Gastrocnemius medialis (tissue), 4 donors: ENCODE measurements at regions not wholly inside any gene's neighbourhood (a gene's known extent, or its start where the extent isn't known, plus 50 kb on each side); places are given as distances from the start of the nearest gene placed in this dataset.

Experiments used
- ATAC-seq, 2 donors: fragments of 150-250 bp; one replicate each; pipeline ENCODE4 v1.9.1; 2016
- DNase-seq, 2 donors: peaks; one replicate each; pipeline ENCODE4 v3.0.0-alpha.2; 2019
- H3K27ac ChIP-seq, 4 donors: fragments of 200-600 bp; sonication (generic); 1 replicate in 1 of 4; 2 replicates in 3 of 4; pipeline ENCODE4 v1.5.1; 2016 to 2018; ENCODE audit warnings: mild to moderate bottlenecking in 2 of 4, moderate library complexity in 1 of 4
- H3K27me3 ChIP-seq, 3 donors: fragments of 200-600 bp; sonication (generic) in 2 of 3; 1 replicate in 1 of 3; 2 replicates in 2 of 3; pipeline versions ENCODE4 v1.5.1 to v1.6.0; 2016 to 2019; ENCODE audit warnings: mild to moderate bottlenecking in 1 of 3, moderate library complexity in 1 of 3
- H3K36me3 ChIP-seq, 2 donors: fragments of 200-600 bp; sonication (generic) in 1 of 2; one replicate each; pipeline ENCODE4 v1.5.1; 2017 to 2018
- H3K4me1 ChIP-seq, 2 donors: fragments of 200-600 bp; sonication (generic) in 1 of 2; one replicate each; pipeline ENCODE4 v1.5.1; 2016 to 2017; ENCODE audit warnings: mild to moderate bottlenecking in 2 of 2
- H3K4me3 ChIP-seq, 4 donors: fragments of 200-600 bp; sonication (generic) in 3 of 4; 1 replicate in 1 of 4; 2 replicates in 3 of 4; pipeline ENCODE4 v1.5.1; 2016 to 2019; ENCODE audit warnings: mild to moderate bottlenecking in 2 of 4
- H3K9me3 ChIP-seq, 3 donors: fragments of 200-600 bp; sonication (generic) in 2 of 3; 1 replicate in 1 of 3; 2 replicates in 2 of 3; pipeline ENCODE4 v1.5.1; 2016 to 2019
- POLR2A ChIP-seq, 2 donors: fragments of 450-650 bp; IDR thresholded peaks; one replicate each; pipeline ENCODE4 v1.6.1; 2017; ENCODE audit warnings: antibody characterized with exemption in 2 of 2, mild to moderate bottlenecking in 2 of 2, moderate library complexity in 2 of 2
- in situ Hi-C, 4 donors: fragments of 200-750 bp; cut with MboI; loops; one replicate each; pipeline versions ENCODE4 v1.15.0 to v1.8.0; 2017; ENCODE audit warnings: low sequenced_read_pairs in 4 of 4
- intact Hi-C: fragments of 100-400 bp; cut with DNase I; formaldehyde crosslinking; loops from one replicate; pipeline ENCODE4 v1.15.1; 2023; ENCODE audit warnings: low total_unique reads
- TF ChIP-seq, protein P1 (sequence below), 5 experiments: fragments of 450-650 bp in 3 of 5; fragments of 200-600 bp in 2 of 5; sonication (generic) in 2 of 5; IDR thresholded peaks in 4 of 5; conservative IDR thresholded peaks in 1 of 5; 1 replicate in 4 of 5; 2 replicates in 1 of 5; pipeline ENCODE4 v1.5.1; 2016 to 2019; ENCODE audit warnings: antibody characterized with exemption in 5 of 5, mild to moderate bottlenecking in 3 of 5, moderate library complexity in 3 of 5

- H3K4me1 ChIP-seq, result no peaks in the 10 kb centered on the region
- H3K9me3 ChIP-seq, result no peaks in the 10 kb centered on the region
- intact Hi-C loops, result no loop called here
- H3K36me3 ChIP-seq, result no peaks in the 10 kb centered on the region
- DNase-seq (no peak), ATAC-seq (no peak)
- H3K27ac ChIP-seq, result no peak overlapping the region
- H3K4me3 ChIP-seq, result no peak overlapping the region
- H3K27me3 ChIP-seq, result no peaks in the 10 kb centered on the region
- TF ChIP-seq, protein P1, sequence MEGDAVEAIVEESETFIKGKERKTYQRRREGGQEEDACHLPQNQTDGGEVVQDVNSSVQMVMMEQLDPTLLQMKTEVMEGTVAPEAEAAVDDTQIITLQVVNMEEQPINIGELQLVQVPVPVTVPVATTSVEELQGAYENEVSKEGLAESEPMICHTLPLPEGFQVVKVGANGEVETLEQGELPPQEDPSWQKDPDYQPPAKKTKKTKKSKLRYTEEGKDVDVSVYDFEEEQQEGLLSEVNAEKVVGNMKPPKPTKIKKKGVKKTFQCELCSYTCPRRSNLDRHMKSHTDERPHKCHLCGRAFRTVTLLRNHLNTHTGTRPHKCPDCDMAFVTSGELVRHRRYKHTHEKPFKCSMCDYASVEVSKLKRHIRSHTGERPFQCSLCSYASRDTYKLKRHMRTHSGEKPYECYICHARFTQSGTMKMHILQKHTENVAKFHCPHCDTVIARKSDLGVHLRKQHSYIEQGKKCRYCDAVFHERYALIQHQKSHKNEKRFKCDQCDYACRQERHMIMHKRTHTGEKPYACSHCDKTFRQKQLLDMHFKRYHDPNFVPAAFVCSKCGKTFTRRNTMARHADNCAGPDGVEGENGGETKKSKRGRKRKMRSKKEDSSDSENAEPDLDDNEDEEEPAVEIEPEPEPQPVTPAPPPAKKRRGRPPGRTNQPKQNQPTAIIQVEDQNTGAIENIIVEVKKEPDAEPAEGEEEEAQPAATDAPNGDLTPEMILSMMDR (IDR thresholded peaks at IDR 0.05 in 4 of 5, conservative IDR thresholded peaks at IDR 0.05 in 1 of 5), result no peak
- no peak for TF ChIP-seq POLR2A (IDR thresholded peaks at IDR 0.05)
- in situ Hi-C loops, result no loop called here
Measured at GRCh38 chr11:38163526-38163925, 1565.5 kb upstream of the RAG2 start.

GRCh38 chr11:38160433-38160832 is 1562.4 kb upstream of the RAG2 start:
- no peaks in the 10 kb centered on the region for H3K27me3 ChIP-seq
- H3K4me3 ChIP-seq, result no peak overlapping the region
- in situ Hi-C loops (no loop called here), intact Hi-C loops (no loop called here)
- TF ChIP-seq, protein P1 (IDR thresholded peaks at IDR 0.05 in 4 of 5, conservative IDR thresholded peaks at IDR 0.05 in 1 of 5), result no peak
- no peak for TF ChIP-seq POLR2A (IDR thresholded peaks at IDR 0.05)
- ATAC-seq, result no peak
- DNase-seq, result no peak
- H3K9me3 ChIP-seq, result no peaks in the 10 kb centered on the region
- no peak overlapping the region for H3K27ac ChIP-seq
- H3K36me3 ChIP-seq, result no peaks in the 10 kb centered on the region
- no peaks in the 10 kb centered on the region for H3K4me1 ChIP-seq

- ATAC-seq, result no peak
- no peaks in the 10 kb centered on the region for H3K36me3 ChIP-seq
- no peak overlapping the region for H3K4me3 ChIP-seq
- DNase-seq, result no peak
- H3K9me3 ChIP-seq, result no peaks in the 10 kb centered on the region
- intact Hi-C loops (no loop called here), in situ Hi-C loops (no loop called here)
- no peaks in the 10 kb centered on the region for H3K4me1 ChIP-seq
- TF ChIP-seq POLR2A (IDR thresholded peaks at IDR 0.05), result no peak
- TF ChIP-seq, protein P1 (IDR thresholded peaks at IDR 0.05 in 4 of 5, conservative IDR thresholded peaks at IDR 0.05 in 1 of 5), result no peak
- no peak overlapping the region for H3K27ac ChIP-seq
- H3K27me3 ChIP-seq, result no peaks in the 10 kb centered on the region
Measured at GRCh38 chr11:38159038-38159437, 1561.0 kb upstream of the RAG2 start.

DNA sequence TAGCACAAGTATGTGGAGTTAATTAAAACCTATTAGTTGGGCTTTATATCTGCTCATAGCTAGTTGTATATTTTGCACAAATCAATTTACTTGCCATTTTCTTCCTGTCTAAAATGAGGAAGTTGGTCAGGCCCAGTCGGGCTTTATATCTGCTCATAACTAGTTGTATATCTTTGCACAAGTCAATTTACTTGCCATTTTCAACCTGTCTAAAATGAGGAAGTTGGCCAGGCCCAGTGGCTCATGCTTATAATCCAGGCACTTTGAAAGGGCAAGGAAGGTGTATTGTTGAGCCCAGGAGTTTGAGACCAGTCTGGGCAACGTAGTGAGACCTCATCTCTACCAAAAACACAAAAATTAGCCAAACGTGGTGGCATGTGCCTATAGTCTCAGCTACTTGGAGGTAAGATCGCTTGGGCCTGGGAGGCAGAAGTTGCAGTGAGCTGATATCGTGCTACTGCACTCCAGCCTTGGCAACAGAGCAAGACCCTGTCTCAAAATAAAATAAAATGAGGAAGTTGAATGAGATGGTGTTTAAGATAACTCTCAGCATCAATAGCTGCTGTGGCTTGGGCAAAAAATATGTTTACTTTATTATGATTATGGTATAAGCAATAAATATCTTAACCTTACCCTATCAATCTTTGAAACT is 1558.6 kb upstream of the RAG2 start:
- Histone ChIP-seq H3K27ac (no peak overlapping the region), H3K4me1 (no peaks in the 10 kb centered on the region), H3K36me3 (no peaks in the 10 kb centered on the region), H3K27me3 (no peaks in the 10 kb centered on the region), H3K4me3 (no peak overlapping the region), H3K9me3 (no peaks in the 10 kb centered on the region)
- no peak for TF ChIP-seq POLR2A (IDR thresholded peaks at IDR 0.05)
- TF ChIP-seq, protein P1 (IDR thresholded peaks at IDR 0.05 in 4 of 5, conservative IDR thresholded peaks at IDR 0.05 in 1 of 5), result no peak
- intact Hi-C loops, result no loop called here
- in situ Hi-C loops, result no loop called here
- no peak for DNase-seq
- ATAC-seq, result no peak

GRCh38 chr11:38155856-38156255 is 1557.8 kb upstream of the RAG2 start:
- H3K27me3 ChIP-seq, result no peaks in the 10 kb centered on the region
- intact Hi-C loops, result no loop called here

More at GRCh38 chr11:38155856-38156255, 1557.8 kb upstream of the RAG2 start:
- Histone ChIP-seq H3K4me3 (no peak overlapping the region), H3K27ac (no peak overlapping the region), H3K36me3 (no peaks in the 10 kb centered on the region), H3K9me3 (no peaks in the 10 kb centered on the region), H3K4me1 (no peaks in the 10 kb centered on the region)
- DNase-seq (no peak), ATAC-seq (no peak)
- in situ Hi-C loops, result no loop called here
- no peak for TF ChIP-seq POLR2A (IDR thresholded peaks at IDR 0.05)
- TF ChIP-seq, protein P1 (IDR thresholded peaks at IDR 0.05 in 4 of 5, conservative IDR thresholded peaks at IDR 0.05 in 1 of 5), result no peak
